OCI-LY7 (cell line): ENCODE measurements at regions not wholly inside any gene's neighbourhood (a gene's known extent, or its start where the extent isn't known, plus 50 kb on each side); places are given as distances from the start of the nearest gene placed in this dataset.
"Not testable (repeated sequence)": the region's sequence is repeated elsewhere in the genome, so short reads cannot be mapped to it uniquely, and the experiment has no call there.

Source experiments
- BruUV-seq: library from RNA; stranded (reverse); fragments of 400-500 nt; replicated peaks from 2 replicates; lab custom pipeline; 2021; lab: Mats Ljungman, UMichigan
- CTCF ChIA-PET: fragments of 300-600 bp; sonication (Branson Sonifier 250); formaldehyde crosslinking; loops from one replicate; lab custom pipeline; 2022; ENCODE audit warnings: antibody characterized with exemption; ENCODE audit not compliant: unreplicated experiment; lab: Charles Lee
- POLR2A ChIA-PET: fragments of 300-600 bp; sonication (Branson Sonifier 250); formaldehyde crosslinking; loops from one replicate; lab custom pipeline; 2022; ENCODE audit warnings: antibody characterized with exemption; lab: Charles Lee
- DNase-seq: peaks from one replicate; pipeline ENCODE4 v3.0.0-alpha.2; 2015; ENCODE audit warnings: low spot score
- H2AFZ ChIP-seq: fragments of 200-600 bp; sonication (generic), shearing (Covaris generic); 2 replicates; pipeline ENCODE4 v1.6.1; 2014; ENCODE audit warnings: mild to moderate bottlenecking, antibody characterized with exemption, low read length, moderate library complexity
- H3K27ac ChIP-seq: fragments of 200-600 bp; sonication (generic); 2 replicates; pipeline ENCODE4 v1.5.1; 2014; ENCODE audit warnings: mixed run types, low read depth, mild to moderate bottlenecking, moderate library complexity, low read length, inconsistent platforms; ENCODE audit not compliant: poor library complexity, severe bottlenecking
- H3K36me3 ChIP-seq: fragments of 200-600 bp; sonication (generic); 2 replicates; pipeline ENCODE4 v1.6.1; 2014; ENCODE audit warnings: mild to moderate bottlenecking, antibody characterized with exemption, low read length, moderate library complexity, mixed read lengths; ENCODE audit not compliant: insufficient read depth
- H3K4me1 ChIP-seq: fragments of 200-600 bp; sonication (generic); 2 replicates; pipeline ENCODE4 v1.5.1; 2014; ENCODE audit warnings: mild to moderate bottlenecking, low read length; ENCODE audit not compliant: insufficient read depth, poor library complexity, severe bottlenecking
- H3K4me2 ChIP-seq: fragments of 200-600 bp; sonication (generic); 2 replicates; pipeline ENCODE4 v1.6.1; 2014; ENCODE audit warnings: mild to moderate bottlenecking, low read length
- H3K4me3 ChIP-seq: fragments of 200-600 bp; sonication (generic); 2 replicates; pipeline ENCODE4 v1.5.1; 2014; ENCODE audit warnings: mild to moderate bottlenecking, low read depth, low read length; ENCODE audit not compliant: poor library complexity, severe bottlenecking
- H3K79me2 ChIP-seq: fragments of 200-600 bp; sonication (generic); 2 replicates; pipeline ENCODE4 v1.6.1; 2016; ENCODE audit warnings: low read depth, mild to moderate bottlenecking, low read length, moderate library complexity, mixed read lengths; ENCODE audit not compliant: insufficient read depth
- H3K9me2 ChIP-seq: fragments of 200-600 bp; sonication (generic); 2 replicates; pipeline ENCODE4 v1.6.1; 2016; ENCODE audit warnings: mild to moderate bottlenecking, low read length, mixed read lengths; ENCODE audit not compliant: insufficient read depth
- H3K9me3 ChIP-seq: fragments of 200-600 bp; sonication (generic); 2 replicates; pipeline ENCODE4 v1.6.1; 2014; ENCODE audit warnings: mild to moderate bottlenecking, mixed run types, low read length, mixed read lengths
- H4K20me1 ChIP-seq: fragments of 200-600 bp; sonication (generic); 2 replicates; pipeline ENCODE4 v1.6.1; 2014; ENCODE audit warnings: mild to moderate bottlenecking, antibody characterized with exemption, low read length, moderate library complexity, mixed read lengths; ENCODE audit not compliant: insufficient read depth
- EZH2phosphoT487 ChIP-seq: fragments of 200-600 bp; sonication (generic); IDR thresholded peaks from 2 replicates; pipeline ENCODE4 v1.6.1; 2018; ENCODE audit warnings: low read depth, borderline replicate concordance, mild to moderate bottlenecking, mixed run types, antibody characterized with exemption, low read length, moderate library complexity, mixed read lengths
- intact Hi-C: fragments of 100-400 bp; cut with micrococcal nuclease; formaldehyde crosslinking; loops from one replicate; pipeline ENCODE4 v1.10.0; 2022; ENCODE audit not compliant: unreplicated experiment
- TF ChIP-seq, protein P1 (sequence below): fragments of 200-600 bp; sonication (generic); conservative IDR thresholded peaks from 2 replicates; pipeline ENCODE4 v1.5.1; 2014; ENCODE audit warnings: mild to moderate bottlenecking, antibody characterized with exemption, low read length, moderate library complexity, mixed read lengths

DNA sequence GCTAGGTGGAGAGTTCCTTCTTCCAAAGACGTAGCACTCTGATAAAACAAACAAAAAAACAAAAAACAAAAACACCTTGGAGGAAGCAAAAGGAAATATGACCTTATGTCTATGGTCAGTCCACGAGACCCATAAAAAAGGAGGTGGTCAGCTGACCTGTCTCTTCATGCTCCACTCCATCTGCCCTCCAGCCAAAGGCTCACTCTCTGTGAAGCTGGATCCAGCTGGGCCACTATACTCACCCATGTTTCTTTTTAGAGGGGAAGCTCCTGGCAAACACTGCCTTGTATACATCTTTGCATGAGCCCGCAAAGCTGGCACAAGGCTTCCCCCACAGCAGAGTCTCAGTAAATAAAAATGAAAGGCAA lies 126.1 kb upstream of the CACHD1 start:
- H3K4me2 ChIP-seq = no peak overlapping the region
- no TSS peak for BruUV-seq

DNA sequence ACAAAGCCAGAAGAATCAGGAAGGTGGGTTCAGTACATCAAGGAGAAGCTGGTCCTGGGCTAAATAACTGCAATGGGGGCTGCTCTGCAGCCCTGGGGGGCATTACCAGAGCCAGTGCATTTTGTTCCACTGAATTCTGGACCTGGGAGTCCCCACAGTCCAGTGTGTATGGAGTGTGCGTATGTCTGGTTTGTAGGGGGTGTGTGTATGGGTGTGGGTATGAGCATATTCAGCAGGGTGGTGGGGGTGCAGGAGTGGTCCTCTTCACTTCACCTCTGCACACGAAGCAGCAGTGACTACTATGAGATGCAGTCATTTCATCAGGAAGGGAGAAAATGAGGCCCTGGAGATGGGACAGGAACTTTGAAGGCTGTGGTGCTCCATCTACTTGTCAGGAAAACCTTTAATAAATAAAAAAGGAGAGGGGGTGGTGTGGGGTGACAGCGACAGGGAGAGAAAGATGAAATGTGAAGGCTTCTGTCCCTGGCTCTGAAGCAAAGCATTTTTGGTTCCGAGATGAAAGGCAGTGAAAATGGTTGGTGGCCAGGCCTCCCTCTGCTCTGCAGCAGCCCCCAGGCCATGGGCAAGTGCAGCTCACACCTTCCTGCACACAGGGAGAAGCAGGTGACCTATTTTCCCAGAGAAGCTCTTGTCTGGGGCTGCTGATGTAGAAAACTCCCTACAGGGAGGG lies 121.5 kb upstream of the CACHD1 start:
- TF ChIP-seq, protein P1, sequence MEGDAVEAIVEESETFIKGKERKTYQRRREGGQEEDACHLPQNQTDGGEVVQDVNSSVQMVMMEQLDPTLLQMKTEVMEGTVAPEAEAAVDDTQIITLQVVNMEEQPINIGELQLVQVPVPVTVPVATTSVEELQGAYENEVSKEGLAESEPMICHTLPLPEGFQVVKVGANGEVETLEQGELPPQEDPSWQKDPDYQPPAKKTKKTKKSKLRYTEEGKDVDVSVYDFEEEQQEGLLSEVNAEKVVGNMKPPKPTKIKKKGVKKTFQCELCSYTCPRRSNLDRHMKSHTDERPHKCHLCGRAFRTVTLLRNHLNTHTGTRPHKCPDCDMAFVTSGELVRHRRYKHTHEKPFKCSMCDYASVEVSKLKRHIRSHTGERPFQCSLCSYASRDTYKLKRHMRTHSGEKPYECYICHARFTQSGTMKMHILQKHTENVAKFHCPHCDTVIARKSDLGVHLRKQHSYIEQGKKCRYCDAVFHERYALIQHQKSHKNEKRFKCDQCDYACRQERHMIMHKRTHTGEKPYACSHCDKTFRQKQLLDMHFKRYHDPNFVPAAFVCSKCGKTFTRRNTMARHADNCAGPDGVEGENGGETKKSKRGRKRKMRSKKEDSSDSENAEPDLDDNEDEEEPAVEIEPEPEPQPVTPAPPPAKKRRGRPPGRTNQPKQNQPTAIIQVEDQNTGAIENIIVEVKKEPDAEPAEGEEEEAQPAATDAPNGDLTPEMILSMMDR = no peak
- TF ChIP-seq EZH2phosphoT487 = no peak
- H4K20me1 ChIP-seq = no peaks in the 10 kb centered on the region
- no TSS peak for BruUV-seq
- no peaks in the 10 kb centered on the region for H3K9me2 ChIP-seq
- no peaks in the 10 kb centered on the region for H3K4me1 ChIP-seq
- no peaks in the 10 kb centered on the region for H3K36me3 ChIP-seq
- no peak overlapping the region for H3K4me3 ChIP-seq
- POLR2A ChIA-PET = no interaction called here
- H3K27ac ChIP-seq = no peak overlapping the region
- no peaks in the 10 kb centered on the region for H3K9me3 ChIP-seq
- H3K4me2 ChIP-seq = no peak overlapping the region
- no peaks in the 10 kb centered on the region for H3K79me2 ChIP-seq
- intact Hi-C loops = no loop called here
- no peak for DNase-seq
- CTCF ChIA-PET = no interaction called here
- no peak overlapping the region for H2AFZ ChIP-seq

More for the DNA sequence above, 126.1 kb upstream of the CACHD1 start:
- H3K79me2 ChIP-seq = no peaks in the 10 kb centered on the region
- no peaks in the 10 kb centered on the region for H3K36me3 ChIP-seq
- POLR2A ChIA-PET = interaction anchor here (0.6 kb wide), 1 partner anchor 481 kb away, joined by 5 read pairs; no protein-coding TSS in a partner anchor
- no peak for TF ChIP-seq EZH2phosphoT487
- TF ChIP-seq, protein P1 = no peak
- no peak overlapping the region for H3K27ac ChIP-seq
- H3K9me2 ChIP-seq = no peaks in the 10 kb centered on the region
- no peaks in the 10 kb centered on the region for H3K4me1 ChIP-seq
- intact Hi-C loops = no loop called here
- H3K9me3 ChIP-seq = no peaks in the 10 kb centered on the region
- H3K4me3 ChIP-seq = no peak overlapping the region
- DNase-seq = no peak
- CTCF ChIA-PET = no interaction called here
- H2AFZ ChIP-seq = no peak overlapping the region
- H4K20me1 ChIP-seq = no peaks in the 10 kb centered on the region

DNA sequence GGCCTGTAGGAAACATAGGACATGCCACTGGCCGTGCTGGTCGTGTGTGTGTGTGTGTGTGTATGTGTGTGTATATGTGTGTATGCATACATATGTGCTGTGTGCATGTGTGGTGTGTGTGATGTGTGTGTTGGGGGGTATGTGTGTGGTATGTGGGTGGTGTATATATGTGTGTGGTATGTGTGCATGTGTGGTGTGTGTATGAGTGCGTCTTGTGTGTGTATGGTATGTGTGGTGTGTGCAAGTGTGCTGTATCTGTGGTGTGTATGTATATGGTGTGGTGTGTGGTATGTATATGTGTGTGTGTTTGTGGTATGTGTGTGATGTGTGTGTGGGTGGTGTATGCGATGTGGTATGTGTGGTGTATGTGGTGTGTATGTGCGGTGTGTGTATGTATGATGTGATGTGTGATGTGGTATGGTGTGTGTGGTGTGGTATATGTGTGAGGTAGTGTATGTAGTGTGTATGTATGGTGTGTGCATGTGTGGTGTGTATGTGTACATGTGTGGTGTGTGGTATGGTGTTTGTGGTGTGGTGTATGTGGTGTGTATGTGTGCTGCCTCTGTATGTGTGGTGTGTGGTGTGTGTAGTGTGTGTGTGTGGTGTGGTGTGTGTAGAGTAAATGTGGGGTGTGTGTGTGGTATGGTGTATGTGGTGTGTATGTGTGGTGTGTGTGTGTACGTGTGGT lies 120.8 kb upstream of the CACHD1 start:
- Histone ChIP-seq H4K20me1 (no peaks in the 10 kb centered on the region), H2AFZ (no peak overlapping the region), H3K4me2 (no peak overlapping the region), H3K9me2 (no peaks in the 10 kb centered on the region), H3K27ac (no peak overlapping the region), H3K9me3 (no peaks in the 10 kb centered on the region), H3K4me3 (no peak overlapping the region), H3K79me2 (no peaks in the 10 kb centered on the region), H3K36me3 (no peaks in the 10 kb centered on the region), H3K4me1 (no peaks in the 10 kb centered on the region)
- TF ChIP-seq EZH2phosphoT487 = no peak
- TF ChIP-seq, protein P1 = no peak
- BruUV-seq = no TSS peak
- intact Hi-C loops = no loop called here
- POLR2A ChIA-PET = no interaction called here
- no peak for DNase-seq
- CTCF ChIA-PET = no interaction called here

DNA sequence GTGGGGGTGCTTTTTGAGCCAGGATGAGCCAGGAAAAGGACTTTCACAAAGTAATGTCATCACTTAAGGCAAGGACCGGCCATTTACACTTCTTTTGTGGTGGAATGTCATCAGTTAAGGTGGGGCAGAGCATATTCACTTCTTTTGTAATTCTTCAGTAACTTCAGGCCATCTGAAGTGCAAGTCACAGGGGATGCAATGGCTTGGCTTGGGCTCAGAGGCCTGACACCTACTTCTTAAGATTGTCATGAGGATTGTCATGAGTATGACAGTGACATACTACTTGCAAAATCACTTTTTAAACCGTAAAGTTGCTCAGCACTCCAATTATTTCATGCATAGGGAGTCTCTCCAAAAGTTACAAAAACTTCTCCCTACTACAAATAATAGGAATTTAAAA lies 114.4 kb upstream of the CACHD1 start:
- intact Hi-C loops, BruUV-seq, H3K9me3 ChIP-seq, H3K27ac ChIP-seq, H3K36me3 ChIP-seq, H2AFZ ChIP-seq, H3K4me3 ChIP-seq, H3K4me1 ChIP-seq, H3K4me2 ChIP-seq, CTCF ChIA-PET, H3K9me2 ChIP-seq, H3K79me2 ChIP-seq, DNase-seq, H4K20me1 ChIP-seq: not testable (repeated sequence)
- POLR2A ChIA-PET = interaction anchor here (0.6 kb wide), 1 partner anchor 11 kb away, joined by 3 read pairs; no protein-coding TSS in a partner anchor
